ENCODE measurements at regions not wholly inside any gene's neighbourhood (a gene's known extent, or its start where the extent isn't known, plus 50 kb on each side); places are given as distances from the start of the nearest gene placed in this dataset.

DNA sequence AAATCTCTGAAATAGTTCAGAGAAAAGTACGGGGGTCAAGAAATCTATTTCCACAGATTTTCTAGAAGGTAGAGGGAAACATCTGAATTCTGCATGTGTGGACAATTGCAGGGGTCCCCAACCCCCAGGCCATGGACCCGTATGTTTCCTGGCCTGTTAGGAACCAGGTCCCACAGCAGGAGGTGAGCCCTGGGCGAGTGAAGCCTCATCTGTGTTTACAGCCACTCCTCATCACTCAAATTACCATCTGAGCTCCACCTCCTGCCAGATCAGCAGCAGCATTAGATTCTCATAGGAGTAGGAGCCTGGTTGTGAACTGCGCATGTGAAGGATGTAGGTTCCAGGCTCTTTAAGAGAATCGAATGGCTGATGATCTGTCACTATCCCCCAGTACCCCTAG is 200.5 kb upstream of the EDIL3 start (continued):
- TF ChIP-seq FOSL1 (IDR thresholded peaks at IDR 0.05; ENCODE audit: insufficient read depth, low read depth, low read length) (no peak), CBX8 (IDR thresholded peaks at IDR 0.05; ENCODE audit: borderline replicate concordance, low read depth, low read length) (no peak), GABPA (IDR thresholded peaks at IDR 0.05; ENCODE audit: borderline replicate concordance, insufficient read depth, low read length) (no peak), SP1 (IDR thresholded peaks at IDR 0.05; ENCODE audit: low read depth, low read length) (no peak), HDAC2 (IDR thresholded peaks at IDR 0.05; ENCODE audit: borderline replicate concordance in 1 of 2, low read depth in 2 of 2, low read length in 2 of 2) (no peak), SP4 (IDR thresholded peaks at IDR 0.05; ENCODE audit: low read length) (no peak), MAFK (IDR thresholded peaks at IDR 0.05; ENCODE audit: low read depth, low read length) (no peak), NANOG (IDR thresholded peaks at IDR 0.05; ENCODE audit: insufficient read depth, low read depth, low read length, poor library complexity, severe bottlenecking) (no peak)

All from H1 (cell line).